Activated naive CD8-positive, alpha-beta T cell treated with anti-CD3 and anti-CD28 coated beads for 36 hours (primary cell): ENCODE measurements at regions not wholly inside any gene's neighbourhood (a gene's known extent, or its start where the extent isn't known, plus 50 kb on each side); places are given as distances from the start of the nearest gene placed in this dataset.
"Not testable (repeated sequence)": the region's sequence is repeated elsewhere in the genome, so short reads cannot be mapped to it uniquely, and the experiment has no call there.

ENCODE experiments used
- DNase-seq: peaks from one replicate; pipeline ENCODE4 v3.0.0; 2021
- H3K27ac Mint-ChIP-seq: one replicate; pipeline ENCODE4 v1.8.0; 2022; ENCODE audit warnings: mild to moderate bottlenecking, moderate library complexity, mixed read lengths
- H3K27me3 Mint-ChIP-seq: one replicate; pipeline ENCODE4 v1.8.0; 2022; ENCODE audit warnings: mild to moderate bottlenecking, mixed read lengths
- H3K36me3 Mint-ChIP-seq: one replicate; pipeline ENCODE4 v1.8.0; 2021; ENCODE audit warnings: mild to moderate bottlenecking, mixed read lengths
- H3K4me1 Mint-ChIP-seq: one replicate; pipeline ENCODE4 v1.8.0; 2021; ENCODE audit warnings: mixed read lengths
- H3K4me3 Mint-ChIP-seq: one replicate; pipeline ENCODE4 v1.8.0; 2022; ENCODE audit warnings: mild to moderate bottlenecking, moderate library complexity, mixed read lengths
- H3K9me3 Mint-ChIP-seq: one replicate; pipeline ENCODE4 v1.8.0; 2022; ENCODE audit warnings: mixed read lengths

DNA sequence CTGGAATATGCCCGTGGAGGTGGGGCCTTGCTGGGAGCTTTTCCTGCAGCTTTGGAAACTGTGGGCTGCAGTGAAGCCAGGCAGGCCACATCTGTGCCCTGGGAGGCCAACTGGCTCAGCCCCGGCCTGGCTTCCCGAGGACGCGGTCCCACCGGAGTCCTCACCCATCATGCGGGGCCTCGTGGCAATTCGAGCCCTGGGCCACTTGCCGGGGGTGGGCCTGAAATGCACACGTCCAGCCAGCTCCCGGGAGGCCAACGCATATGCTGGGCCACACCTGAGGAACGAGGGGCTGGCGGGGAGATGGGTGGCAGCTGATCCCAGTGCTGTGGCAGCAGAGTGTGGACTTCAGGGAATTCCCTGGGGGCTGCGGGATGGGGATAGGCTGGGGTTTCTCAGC lies 172.4 kb upstream of the GSE1 start:
- H3K4me1 Mint-ChIP-seq: peaks cover 7% of the 10 kb centered on the region
- H3K27me3 Mint-ChIP-seq: no peaks in the 10 kb centered on the region
- no peaks in the 10 kb centered on the region for H3K9me3 Mint-ChIP-seq
- H3K36me3 Mint-ChIP-seq: no peaks in the 10 kb centered on the region
- no peak overlapping the region for H3K4me3 Mint-ChIP-seq
- no peak overlapping the region for H3K27ac Mint-ChIP-seq
- no peak for DNase-seq

DNA sequence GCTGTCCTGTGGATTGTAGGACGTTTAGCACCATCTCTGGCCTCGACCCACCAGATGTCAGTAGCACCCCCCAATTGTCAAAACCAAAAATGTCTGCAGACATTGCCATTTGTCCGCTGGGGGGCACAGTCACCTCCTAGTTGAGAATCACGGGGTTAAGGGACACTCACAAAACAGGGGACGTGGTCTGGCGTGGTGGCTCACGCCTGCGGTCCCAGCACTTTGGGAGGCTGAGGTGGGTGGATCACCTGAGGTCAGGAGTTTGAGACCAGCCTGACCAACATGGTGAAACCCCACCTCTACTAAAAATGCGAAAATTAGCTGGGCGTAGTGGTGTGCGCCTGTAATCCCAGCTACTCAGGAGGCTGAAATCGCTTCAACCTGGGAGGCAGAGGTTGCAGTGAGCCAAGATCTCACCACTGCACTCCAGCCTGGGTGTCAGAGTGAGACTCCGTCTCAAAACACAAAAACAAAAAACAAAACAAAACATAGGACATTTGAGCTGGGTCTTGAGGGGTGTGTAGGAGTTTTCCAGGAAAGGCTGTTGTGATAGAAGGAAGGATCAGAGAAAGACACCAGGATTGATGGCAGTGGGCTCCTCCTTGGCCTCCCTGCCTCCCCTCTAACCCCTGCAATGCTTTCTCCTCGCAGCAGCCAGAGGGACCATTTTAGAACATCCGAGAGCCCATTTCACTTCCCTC lies 171.8 kb upstream of the GSE1 start:
- no peaks in the 10 kb centered on the region for H3K36me3 Mint-ChIP-seq

DNA sequence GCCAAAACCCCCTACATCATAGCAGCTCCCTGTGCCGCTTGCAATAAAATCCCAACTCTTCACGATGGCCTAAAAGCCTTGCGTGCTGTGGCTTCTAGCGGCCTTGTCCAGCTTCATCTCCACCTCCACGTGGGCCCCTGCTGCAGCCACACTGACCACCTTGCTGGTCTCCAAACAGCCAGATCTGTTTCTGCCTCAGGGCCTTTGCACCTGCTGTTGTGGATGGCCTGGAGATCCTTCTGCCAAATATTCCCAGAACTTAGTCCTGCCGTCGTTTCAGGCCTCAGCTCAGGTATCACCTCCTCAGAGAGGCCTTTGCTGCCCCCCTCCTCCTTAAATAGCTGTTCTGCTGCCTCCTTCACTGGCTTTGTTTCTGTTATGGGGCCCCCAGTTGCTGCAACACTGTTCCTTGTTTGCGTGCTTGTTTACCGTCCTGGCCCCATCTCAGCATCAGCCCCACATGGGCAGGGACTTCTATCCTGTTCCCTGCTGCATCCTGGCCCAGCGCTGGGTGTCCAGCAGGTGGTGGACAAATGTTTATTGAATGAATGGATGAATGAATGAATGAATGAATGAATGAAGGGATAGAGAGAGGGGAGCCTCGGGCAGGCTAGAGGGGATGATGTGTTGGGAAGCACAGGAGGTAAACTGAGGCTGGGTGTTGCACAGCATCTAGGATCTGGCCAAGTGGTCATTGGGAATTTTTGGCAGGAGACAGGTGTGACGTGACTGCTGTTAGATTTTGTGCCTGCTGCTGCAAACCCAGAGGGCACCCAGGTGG lies 171.0 kb upstream of the GSE1 start:
- no peaks in the 10 kb centered on the region for H3K27me3 Mint-ChIP-seq
- peaks cover 10% of the 10 kb centered on the region for H3K4me1 Mint-ChIP-seq
- no peak overlapping the region for H3K27ac Mint-ChIP-seq
- no peak for DNase-seq
- no peaks in the 10 kb centered on the region for H3K9me3 Mint-ChIP-seq
- no peaks in the 10 kb centered on the region for H3K36me3 Mint-ChIP-seq
- no peak overlapping the region for H3K4me3 Mint-ChIP-seq

More for the DNA sequence above, 171.8 kb upstream of the GSE1 start:
- no peaks in the 10 kb centered on the region for H3K27me3 Mint-ChIP-seq
- H3K9me3 Mint-ChIP-seq: no peaks in the 10 kb centered on the region
- no peak for DNase-seq
- H3K27ac Mint-ChIP-seq: no peak overlapping the region
- no peak overlapping the region for H3K4me3 Mint-ChIP-seq
- peaks cover 10% of the 10 kb centered on the region for H3K4me1 Mint-ChIP-seq

DNA sequence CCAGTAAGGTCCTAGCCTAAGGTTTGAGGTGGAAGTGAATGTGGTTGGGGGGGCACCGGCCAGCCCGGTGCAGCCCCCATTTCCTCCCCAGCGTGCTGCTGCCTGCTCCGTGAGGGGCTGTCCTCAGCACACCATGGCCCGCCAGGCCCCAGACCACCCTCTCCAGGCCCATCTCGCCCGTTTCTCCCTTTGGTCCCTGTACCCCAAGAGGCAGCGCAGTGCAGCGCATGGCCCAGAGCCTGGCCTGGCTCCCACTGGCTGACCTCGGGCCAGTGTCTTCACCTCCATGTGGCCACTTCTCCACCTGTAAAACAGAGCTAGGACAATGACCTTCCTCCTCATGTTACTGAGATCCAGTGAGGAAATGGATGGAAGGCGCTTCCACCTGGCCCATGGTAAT lies 170.0 kb upstream of the GSE1 start:
- H3K4me3 Mint-ChIP-seq: no peak overlapping the region
- H3K27ac Mint-ChIP-seq: no peak overlapping the region
- peaks cover 15% of the 10 kb centered on the region for H3K4me1 Mint-ChIP-seq
- H3K27me3 Mint-ChIP-seq: no peaks in the 10 kb centered on the region
- no peak for DNase-seq
- H3K36me3 Mint-ChIP-seq: no peaks in the 10 kb centered on the region
- H3K9me3 Mint-ChIP-seq: no peaks in the 10 kb centered on the region

DNA sequence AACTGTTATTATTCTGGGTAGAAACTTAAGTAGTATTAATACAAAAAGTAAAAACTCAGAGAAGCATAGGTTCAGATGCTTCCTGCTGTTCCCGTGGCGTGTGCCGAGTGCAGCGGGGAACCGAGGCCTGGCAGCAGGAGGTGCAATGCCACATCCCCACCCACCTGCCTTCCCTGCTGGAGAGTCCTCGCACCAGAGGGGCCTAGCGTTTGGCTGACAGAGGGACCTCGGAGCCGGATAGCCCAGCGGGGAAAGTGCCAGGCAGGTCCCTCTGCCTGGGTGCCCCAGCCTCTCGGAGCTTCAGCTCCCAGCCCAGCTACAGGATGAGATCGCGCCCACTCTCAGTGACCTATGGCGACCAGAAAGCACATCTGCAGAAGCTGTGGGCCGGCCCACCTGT lies 169.6 kb upstream of the GSE1 start:
- Mint-ChIP-seq H3K4me1 (peaks cover 18% of the 10 kb centered on the region), H3K36me3 (no peaks in the 10 kb centered on the region), H3K9me3 (no peaks in the 10 kb centered on the region), H3K27me3 (no peaks in the 10 kb centered on the region), H3K27ac (no peak overlapping the region), H3K4me3 (no peak overlapping the region)
- DNase-seq: no peak

DNA sequence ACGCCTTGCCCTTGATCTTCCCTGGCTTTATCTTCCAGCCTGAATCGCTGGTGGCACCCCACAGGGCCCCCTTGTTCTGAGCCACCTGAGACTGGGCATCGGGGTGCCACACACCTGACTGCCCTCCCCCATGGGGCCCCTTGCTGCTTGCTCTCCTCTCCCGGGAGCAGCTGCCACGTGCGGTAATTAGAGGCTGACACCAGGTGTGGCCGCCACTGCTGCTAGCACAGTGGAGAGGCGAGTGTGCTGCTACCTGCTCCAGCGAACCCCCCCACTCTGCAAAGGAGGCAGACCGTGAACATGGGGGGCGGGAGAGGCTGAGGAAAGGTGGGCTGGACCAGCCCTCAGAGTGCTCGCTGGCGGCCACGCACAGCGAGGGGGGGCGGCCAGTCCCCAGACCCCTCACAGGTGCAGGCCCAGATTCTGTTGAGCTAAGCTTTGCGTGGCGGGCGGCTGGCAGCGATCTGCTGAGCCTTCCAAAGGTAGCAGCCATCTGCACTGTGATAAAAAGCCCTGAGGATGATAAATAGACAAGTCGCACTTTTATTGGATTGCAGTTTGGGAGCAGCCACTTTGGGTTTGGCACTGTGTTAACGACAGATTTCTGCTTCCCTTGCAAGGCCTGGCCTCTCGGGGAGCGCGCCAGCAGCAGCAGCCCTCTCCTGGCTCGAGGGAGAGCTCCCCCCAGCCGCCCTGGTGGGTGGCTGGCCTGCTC lies 167.9 kb upstream of the GSE1 start:
- H3K9me3 Mint-ChIP-seq: no peaks in the 10 kb centered on the region
- DNase-seq: no peak

DNA sequence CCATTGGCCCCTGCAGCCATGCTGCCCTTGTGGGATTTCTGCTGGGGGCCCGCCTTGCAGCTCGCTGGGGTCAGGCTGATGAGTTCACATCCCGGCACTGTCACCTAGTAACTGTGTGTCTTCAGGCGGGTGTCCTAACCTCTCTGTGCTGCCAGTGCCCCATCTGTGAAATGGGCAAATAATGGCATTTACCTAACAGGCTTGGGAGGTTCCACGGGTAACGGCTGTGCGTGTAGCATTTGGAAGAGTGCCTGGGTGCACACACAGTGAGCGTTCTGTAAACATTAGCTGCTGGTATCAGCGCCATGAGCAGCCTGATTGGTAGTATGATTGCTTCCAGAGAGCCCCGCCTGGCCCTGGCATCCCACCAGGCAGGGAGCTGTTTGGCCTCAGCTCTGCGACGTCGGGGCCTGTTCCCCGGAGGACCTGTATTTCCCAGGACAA lies 167.3 kb upstream of the GSE1 start:
- Mint-ChIP-seq H3K4me1 (peaks cover 30% of the 10 kb centered on the region), H3K36me3 (no peaks in the 10 kb centered on the region), H3K9me3 (no peaks in the 10 kb centered on the region), H3K27me3 (no peaks in the 10 kb centered on the region), H3K27ac (no peak overlapping the region), H3K4me3 (no peak overlapping the region)
- no peak for DNase-seq

More for the DNA sequence above, 167.9 kb upstream of the GSE1 start:
- H3K4me3 Mint-ChIP-seq: no peak overlapping the region
- no peaks in the 10 kb centered on the region for H3K27me3 Mint-ChIP-seq
- H3K36me3 Mint-ChIP-seq: no peaks in the 10 kb centered on the region
- H3K27ac Mint-ChIP-seq: no peak overlapping the region
- H3K4me1 Mint-ChIP-seq: peaks cover 30% of the 10 kb centered on the region

DNA sequence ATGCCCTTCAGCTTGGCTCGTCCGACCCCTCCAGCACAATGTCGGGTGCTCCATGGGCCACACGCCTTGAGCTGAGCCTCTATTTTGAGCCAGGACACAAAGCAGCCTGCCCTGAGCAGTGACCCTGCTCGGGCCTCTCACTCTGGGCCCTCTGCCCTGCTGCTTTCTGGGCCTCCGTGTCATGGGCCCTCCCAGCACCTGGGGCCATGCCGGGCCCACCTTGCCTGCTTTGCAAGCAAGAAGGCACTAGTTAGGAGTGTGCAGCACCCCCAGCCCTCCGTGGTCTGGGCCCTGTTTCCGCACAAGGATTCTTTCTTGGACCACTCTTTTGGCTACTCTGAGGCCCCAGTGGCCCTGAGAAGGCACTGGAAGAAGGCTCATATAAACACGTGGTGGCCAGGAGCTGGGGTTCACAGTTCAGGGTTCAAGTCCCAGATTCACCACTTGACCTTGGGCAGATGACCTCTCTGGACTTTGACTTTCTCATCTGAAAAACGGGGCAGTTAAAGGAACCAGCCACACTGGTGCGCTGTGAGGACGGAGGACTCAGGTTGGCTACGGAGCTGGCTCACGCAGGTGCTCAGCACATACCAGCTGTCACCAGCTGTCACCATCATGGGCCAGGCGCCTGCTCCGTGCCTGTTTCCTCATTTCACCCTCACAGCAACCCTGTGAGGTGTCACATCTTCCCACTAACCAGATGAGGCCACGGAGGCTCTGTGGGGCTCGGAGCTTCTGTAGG lies 166.0 kb upstream of the GSE1 start:
- peaks cover 38% of the 10 kb centered on the region for H3K4me1 Mint-ChIP-seq
- no peak overlapping the region for H3K4me3 Mint-ChIP-seq
- no peaks in the 10 kb centered on the region for H3K36me3 Mint-ChIP-seq
- H3K27ac Mint-ChIP-seq: no peak overlapping the region
- no peaks in the 10 kb centered on the region for H3K27me3 Mint-ChIP-seq
- DNase-seq: no peak
- no peaks in the 10 kb centered on the region for H3K9me3 Mint-ChIP-seq

DNA sequence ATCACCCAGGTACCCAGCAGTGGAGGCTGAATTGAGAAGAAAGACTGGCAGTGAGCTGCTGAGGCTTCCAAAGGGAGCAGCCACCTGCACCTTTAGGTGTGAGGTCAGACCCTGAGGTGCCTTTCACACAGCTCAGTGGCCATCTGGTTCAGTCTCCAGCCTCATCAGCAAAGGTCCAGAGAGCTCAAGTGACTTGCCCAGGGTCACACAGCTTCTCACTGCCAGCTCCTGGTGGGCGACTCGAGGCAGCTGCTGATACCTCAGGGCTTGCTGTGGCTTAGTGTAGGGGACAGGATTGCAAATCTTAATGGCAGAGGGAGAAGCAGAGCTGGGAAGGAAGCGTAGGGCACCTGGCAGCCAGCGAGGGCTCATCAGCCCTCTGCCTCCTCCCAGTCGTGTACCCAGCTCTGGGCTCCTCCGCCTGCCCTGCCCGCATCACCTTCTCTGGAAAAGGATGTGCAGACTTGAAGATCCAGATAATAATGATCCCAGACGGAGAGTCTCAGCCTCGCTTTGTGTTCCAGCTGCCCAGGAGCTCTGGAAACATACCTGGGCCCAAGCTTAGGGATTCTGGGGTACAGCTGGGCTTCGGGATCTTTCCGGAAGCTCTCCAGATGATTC lies 165.3 kb upstream of the GSE1 start:
- no peaks in the 10 kb centered on the region for H3K36me3 Mint-ChIP-seq
- peaks cover 39% of the 10 kb centered on the region for H3K4me1 Mint-ChIP-seq
- H3K9me3 Mint-ChIP-seq: no peaks in the 10 kb centered on the region
- DNase-seq: no peak
- H3K4me3 Mint-ChIP-seq: no peak overlapping the region
- H3K27ac Mint-ChIP-seq: no peak overlapping the region
- no peaks in the 10 kb centered on the region for H3K27me3 Mint-ChIP-seq

DNA sequence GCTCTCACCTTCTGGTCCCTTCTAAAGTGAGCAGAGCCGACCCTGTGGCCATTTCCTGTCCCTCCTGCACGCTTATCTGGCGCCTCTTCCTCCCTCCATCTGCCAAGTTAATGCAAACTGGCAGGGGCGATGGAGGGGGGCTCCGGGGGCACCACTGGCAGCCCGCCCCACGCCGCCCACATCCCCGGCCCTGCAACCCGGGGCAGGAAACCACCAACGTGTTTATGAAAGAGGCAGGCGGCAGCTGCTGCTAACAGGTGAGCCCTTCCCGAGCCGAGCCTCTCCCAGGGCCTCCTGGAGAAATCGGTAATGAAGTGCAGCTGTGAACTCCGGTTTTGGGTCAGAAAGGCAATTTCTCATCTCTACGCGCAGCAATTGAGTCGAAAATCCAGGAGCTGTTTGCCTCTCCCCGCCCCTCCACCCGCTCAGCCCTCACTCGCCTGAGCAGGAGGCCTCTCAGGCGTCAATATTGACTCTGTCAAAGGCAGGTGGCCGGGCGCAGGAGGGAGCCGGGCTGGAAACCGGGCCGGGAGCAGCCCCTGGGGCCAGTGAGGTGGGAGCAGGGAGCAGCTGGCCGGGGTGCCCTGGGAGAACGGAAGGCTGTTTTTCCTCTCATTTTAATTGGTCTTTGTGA lies 164.4 kb upstream of the GSE1 start:
- Mint-ChIP-seq H3K27me3 (no peaks in the 10 kb centered on the region), H3K27ac (no peak overlapping the region), H3K36me3 (no peaks in the 10 kb centered on the region), H3K9me3 (no peaks in the 10 kb centered on the region), H3K4me3 (peak overlapping the region; percentile 24), H3K4me1 (peaks cover 46% of the 10 kb centered on the region)
- DNase-seq: peak; percentile 44

DNA sequence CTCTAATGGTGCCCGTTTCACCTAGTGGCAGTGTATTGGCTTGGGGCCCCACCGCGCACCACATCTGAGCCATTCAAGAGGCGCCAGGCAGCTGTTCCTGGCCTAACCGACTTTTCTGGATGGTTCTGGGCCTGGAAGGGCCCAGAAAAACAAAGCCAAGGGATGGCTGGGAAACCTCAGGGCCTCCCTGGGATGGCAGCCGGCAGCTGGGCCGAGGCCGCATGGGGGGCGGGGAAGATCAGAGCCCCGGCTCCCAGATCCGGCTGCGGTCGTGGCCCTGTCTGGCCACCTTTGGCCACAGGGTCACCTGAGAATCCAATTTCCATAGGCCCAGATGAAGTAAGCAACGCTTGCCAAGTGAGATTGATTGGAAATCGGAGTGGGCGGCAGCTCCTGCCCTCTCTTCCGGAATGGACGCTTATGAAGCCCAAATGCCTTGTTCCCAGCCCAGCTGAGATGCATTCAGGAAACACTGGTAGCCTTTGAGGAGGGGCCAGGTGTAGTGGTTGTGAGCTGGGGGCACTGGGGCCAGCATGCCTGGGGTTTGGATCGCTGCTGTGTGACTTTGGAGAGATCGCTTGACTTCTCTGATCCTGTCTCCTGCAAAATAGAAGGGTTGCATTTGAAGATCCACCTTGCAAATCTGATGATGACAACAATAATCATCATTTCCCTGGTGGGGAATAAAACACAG lies 163.8 kb upstream of the GSE1 start:
- no peaks in the 10 kb centered on the region for H3K27me3 Mint-ChIP-seq
- no peak for DNase-seq
- H3K27ac Mint-ChIP-seq: no peak overlapping the region
- H3K4me3 Mint-ChIP-seq: no peak overlapping the region
- H3K36me3 Mint-ChIP-seq: no peaks in the 10 kb centered on the region
- no peaks in the 10 kb centered on the region for H3K9me3 Mint-ChIP-seq
- H3K4me1 Mint-ChIP-seq: peaks cover 46% of the 10 kb centered on the region

DNA sequence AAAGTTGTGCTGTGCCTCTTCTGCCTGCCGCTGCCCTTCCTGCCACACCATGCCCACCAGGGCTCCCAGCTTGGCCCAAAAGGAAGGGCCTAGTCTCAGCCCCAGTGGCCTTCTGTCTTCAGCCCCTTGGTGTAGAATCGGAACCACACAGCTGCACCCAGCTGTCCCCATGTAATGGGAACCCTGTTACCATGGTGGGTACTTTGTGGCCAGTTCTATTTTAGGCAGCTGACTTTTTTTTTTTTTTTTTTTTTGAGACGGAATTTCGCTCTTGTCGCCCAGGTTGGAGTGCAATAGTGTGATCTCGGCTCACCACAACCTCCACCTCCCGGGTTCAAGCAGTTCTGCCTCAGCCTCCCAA lies 163.3 kb upstream of the GSE1 start:
- H3K36me3 Mint-ChIP-seq: no peaks in the 10 kb centered on the region
- no peaks in the 10 kb centered on the region for H3K27me3 Mint-ChIP-seq
- no peak overlapping the region for H3K27ac Mint-ChIP-seq
- no peak for DNase-seq
- H3K4me1 Mint-ChIP-seq: peaks cover 44% of the 10 kb centered on the region
- no peaks in the 10 kb centered on the region for H3K9me3 Mint-ChIP-seq
- H3K4me3 Mint-ChIP-seq: no peak overlapping the region

DNA sequence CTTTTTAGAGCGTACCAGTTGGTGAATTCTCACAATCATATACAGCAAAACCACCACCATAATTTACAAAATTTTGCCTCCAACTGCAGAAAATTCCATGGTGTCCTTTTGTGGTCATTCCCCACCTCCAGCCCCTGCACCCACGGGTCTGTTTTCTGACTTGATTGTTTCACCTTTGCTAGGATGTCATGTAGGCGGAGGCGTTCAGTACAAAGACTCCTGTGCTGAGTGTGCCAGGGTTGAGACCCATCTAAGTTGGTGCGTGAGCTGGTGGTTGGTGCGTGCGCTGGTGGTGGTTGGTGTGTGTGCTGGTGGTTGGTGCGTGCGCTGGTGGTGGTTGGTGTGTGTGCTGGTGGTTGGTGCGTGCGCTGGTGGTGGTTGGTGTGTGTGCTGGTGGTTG lies 162.0 kb upstream of the GSE1 start:
- H3K27ac Mint-ChIP-seq, H3K27me3 Mint-ChIP-seq, H3K9me3 Mint-ChIP-seq, DNase-seq, H3K36me3 Mint-ChIP-seq, H3K4me3 Mint-ChIP-seq: not testable (repeated sequence)
- peaks cover 37% of the 10 kb centered on the region for H3K4me1 Mint-ChIP-seq
